OCI-LY7 (cell line): ENCODE measurements at regions not wholly inside any gene's neighbourhood (a gene's known extent, or its start where the extent isn't known, plus 50 kb on each side); places are given as distances from the start of the nearest gene placed in this dataset.

Source experiments
- BruUV-seq: library from RNA; stranded (reverse); fragments of 400-500 nt; replicated peaks from 2 replicates; lab custom pipeline; 2021; lab: Mats Ljungman, UMichigan
- CTCF ChIA-PET: fragments of 300-600 bp; sonication (Branson Sonifier 250); formaldehyde crosslinking; loops from one replicate; lab custom pipeline; 2022; ENCODE audit warnings: antibody characterized with exemption; ENCODE audit not compliant: unreplicated experiment; lab: Charles Lee
- POLR2A ChIA-PET: fragments of 300-600 bp; sonication (Branson Sonifier 250); formaldehyde crosslinking; loops from one replicate; lab custom pipeline; 2022; ENCODE audit warnings: antibody characterized with exemption; lab: Charles Lee
- DNase-seq: peaks from one replicate; pipeline ENCODE4 v3.0.0-alpha.2; 2015; ENCODE audit warnings: low spot score
- H2AFZ ChIP-seq: fragments of 200-600 bp; sonication (generic), shearing (Covaris generic); 2 replicates; pipeline ENCODE4 v1.6.1; 2014; ENCODE audit warnings: mild to moderate bottlenecking, antibody characterized with exemption, low read length, moderate library complexity
- H3K27ac ChIP-seq: fragments of 200-600 bp; sonication (generic); 2 replicates; pipeline ENCODE4 v1.5.1; 2014; ENCODE audit warnings: mixed run types, low read depth, mild to moderate bottlenecking, moderate library complexity, low read length, inconsistent platforms; ENCODE audit not compliant: poor library complexity, severe bottlenecking
- H3K36me3 ChIP-seq: fragments of 200-600 bp; sonication (generic); 2 replicates; pipeline ENCODE4 v1.6.1; 2014; ENCODE audit warnings: mild to moderate bottlenecking, antibody characterized with exemption, low read length, moderate library complexity, mixed read lengths; ENCODE audit not compliant: insufficient read depth
- H3K4me1 ChIP-seq: fragments of 200-600 bp; sonication (generic); 2 replicates; pipeline ENCODE4 v1.5.1; 2014; ENCODE audit warnings: mild to moderate bottlenecking, low read length; ENCODE audit not compliant: insufficient read depth, poor library complexity, severe bottlenecking
- H3K4me2 ChIP-seq: fragments of 200-600 bp; sonication (generic); 2 replicates; pipeline ENCODE4 v1.6.1; 2014; ENCODE audit warnings: mild to moderate bottlenecking, low read length
- H3K4me3 ChIP-seq: fragments of 200-600 bp; sonication (generic); 2 replicates; pipeline ENCODE4 v1.5.1; 2014; ENCODE audit warnings: mild to moderate bottlenecking, low read depth, low read length; ENCODE audit not compliant: poor library complexity, severe bottlenecking
- H3K79me2 ChIP-seq: fragments of 200-600 bp; sonication (generic); 2 replicates; pipeline ENCODE4 v1.6.1; 2016; ENCODE audit warnings: low read depth, mild to moderate bottlenecking, low read length, moderate library complexity, mixed read lengths; ENCODE audit not compliant: insufficient read depth
- H3K9me2 ChIP-seq: fragments of 200-600 bp; sonication (generic); 2 replicates; pipeline ENCODE4 v1.6.1; 2016; ENCODE audit warnings: mild to moderate bottlenecking, low read length, mixed read lengths; ENCODE audit not compliant: insufficient read depth
- H3K9me3 ChIP-seq: fragments of 200-600 bp; sonication (generic); 2 replicates; pipeline ENCODE4 v1.6.1; 2014; ENCODE audit warnings: mild to moderate bottlenecking, mixed run types, low read length, mixed read lengths
- H4K20me1 ChIP-seq: fragments of 200-600 bp; sonication (generic); 2 replicates; pipeline ENCODE4 v1.6.1; 2014; ENCODE audit warnings: mild to moderate bottlenecking, antibody characterized with exemption, low read length, moderate library complexity, mixed read lengths; ENCODE audit not compliant: insufficient read depth
- EZH2phosphoT487 ChIP-seq: fragments of 200-600 bp; sonication (generic); IDR thresholded peaks from 2 replicates; pipeline ENCODE4 v1.6.1; 2018; ENCODE audit warnings: low read depth, borderline replicate concordance, mild to moderate bottlenecking, mixed run types, antibody characterized with exemption, low read length, moderate library complexity, mixed read lengths
- intact Hi-C: fragments of 100-400 bp; cut with micrococcal nuclease; formaldehyde crosslinking; loops from one replicate; pipeline ENCODE4 v1.10.0; 2022; ENCODE audit not compliant: unreplicated experiment
- TF ChIP-seq, protein P1 (sequence below): fragments of 200-600 bp; sonication (generic); conservative IDR thresholded peaks from 2 replicates; pipeline ENCODE4 v1.5.1; 2014; ENCODE audit warnings: mild to moderate bottlenecking, antibody characterized with exemption, low read length, moderate library complexity, mixed read lengths

DNA sequence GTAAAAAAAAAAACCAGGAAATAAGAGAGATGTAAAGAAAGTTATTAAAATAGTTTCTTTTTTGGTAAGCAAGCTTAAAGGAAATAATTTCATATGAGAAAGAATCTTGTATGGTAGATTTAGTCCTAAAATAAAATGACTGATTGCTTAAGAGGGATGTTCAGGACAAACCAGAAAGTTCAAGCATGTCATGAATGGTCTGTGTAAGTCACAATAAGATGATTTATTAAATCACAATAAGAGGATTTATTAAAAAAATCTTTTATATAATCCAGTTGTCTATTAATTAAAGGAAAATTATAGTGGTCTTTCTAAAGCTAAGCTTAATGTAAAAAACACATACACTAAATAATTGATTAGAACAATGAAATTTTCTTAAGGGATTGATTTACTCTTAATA lies 91.8 kb upstream of the OR13F1 start:
- intact Hi-C loops: no loop called here
- DNase-seq: peak; percentile 38
- CTCF ChIA-PET: no interaction called here
- BruUV-seq: no TSS peak
- H3K9me2 ChIP-seq: no peaks in the 10 kb centered on the region
- TF ChIP-seq, protein P1, sequence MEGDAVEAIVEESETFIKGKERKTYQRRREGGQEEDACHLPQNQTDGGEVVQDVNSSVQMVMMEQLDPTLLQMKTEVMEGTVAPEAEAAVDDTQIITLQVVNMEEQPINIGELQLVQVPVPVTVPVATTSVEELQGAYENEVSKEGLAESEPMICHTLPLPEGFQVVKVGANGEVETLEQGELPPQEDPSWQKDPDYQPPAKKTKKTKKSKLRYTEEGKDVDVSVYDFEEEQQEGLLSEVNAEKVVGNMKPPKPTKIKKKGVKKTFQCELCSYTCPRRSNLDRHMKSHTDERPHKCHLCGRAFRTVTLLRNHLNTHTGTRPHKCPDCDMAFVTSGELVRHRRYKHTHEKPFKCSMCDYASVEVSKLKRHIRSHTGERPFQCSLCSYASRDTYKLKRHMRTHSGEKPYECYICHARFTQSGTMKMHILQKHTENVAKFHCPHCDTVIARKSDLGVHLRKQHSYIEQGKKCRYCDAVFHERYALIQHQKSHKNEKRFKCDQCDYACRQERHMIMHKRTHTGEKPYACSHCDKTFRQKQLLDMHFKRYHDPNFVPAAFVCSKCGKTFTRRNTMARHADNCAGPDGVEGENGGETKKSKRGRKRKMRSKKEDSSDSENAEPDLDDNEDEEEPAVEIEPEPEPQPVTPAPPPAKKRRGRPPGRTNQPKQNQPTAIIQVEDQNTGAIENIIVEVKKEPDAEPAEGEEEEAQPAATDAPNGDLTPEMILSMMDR: no peak
- no peak for TF ChIP-seq EZH2phosphoT487
- no peaks in the 10 kb centered on the region for H4K20me1 ChIP-seq
- H3K4me2 ChIP-seq: no peak overlapping the region
- H3K4me1 ChIP-seq: no peaks in the 10 kb centered on the region
- H3K79me2 ChIP-seq: no peaks in the 10 kb centered on the region
- peaks cover 23% of the 10 kb centered on the region; the same call in 1 of the 2 replicates for H3K9me3 ChIP-seq
- no peak overlapping the region for H3K27ac ChIP-seq
- POLR2A ChIA-PET: interaction anchor here (0.7 kb wide), 1 partner anchor 115 kb away, joined by 4 read pairs; no protein-coding TSS in a partner anchor
- no peak overlapping the region for H2AFZ ChIP-seq
- H3K4me3 ChIP-seq: no peak overlapping the region
- no peaks in the 10 kb centered on the region for H3K36me3 ChIP-seq

- no peaks in the 10 kb centered on the region for H3K36me3 ChIP-seq
- no peak overlapping the region for H2AFZ ChIP-seq
- H3K4me3 ChIP-seq: no peak overlapping the region
- no peak overlapping the region for H3K27ac ChIP-seq
- DNase-seq: no peak
- CTCF ChIA-PET: no interaction called here
- no peaks in the 10 kb centered on the region for H4K20me1 ChIP-seq
- no peak overlapping the region for H3K4me2 ChIP-seq
- H3K9me2 ChIP-seq: no peaks in the 10 kb centered on the region
- peaks cover 19% of the 10 kb centered on the region; the same call in 1 of the 2 replicates for H3K9me3 ChIP-seq
- BruUV-seq: no TSS peak
- intact Hi-C loops: no loop called here
- H3K79me2 ChIP-seq: no peaks in the 10 kb centered on the region
- H3K4me1 ChIP-seq: no peaks in the 10 kb centered on the region
- TF ChIP-seq, protein P1: no peak
- TF ChIP-seq EZH2phosphoT487: no peak
- POLR2A ChIA-PET: no interaction called here
Observed at GRCh38 chr9:104416470-104416869, 87.6 kb upstream of the OR13F1 start.

DNA sequence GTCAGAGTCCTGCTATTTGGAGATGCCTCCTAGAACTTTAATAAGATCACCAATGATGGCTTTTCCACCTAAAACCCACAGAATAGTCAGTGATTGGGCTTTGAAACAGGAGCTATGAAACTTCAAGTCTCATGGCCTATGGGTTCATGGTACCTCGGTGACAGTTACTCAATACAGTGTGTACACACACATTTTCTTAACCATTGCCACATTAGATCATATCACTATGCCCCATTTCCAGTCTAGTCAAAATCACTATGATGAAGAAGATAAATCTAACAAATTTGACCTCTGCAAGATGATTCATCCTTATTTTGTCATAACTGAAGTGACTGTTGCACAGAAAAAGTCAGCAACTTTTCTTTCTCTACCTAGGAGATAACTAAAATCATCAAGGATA lies 86.8 kb upstream of the OR13F1 start:
- Histone ChIP-seq H4K20me1 (no peaks in the 10 kb centered on the region), H3K9me2 (no peaks in the 10 kb centered on the region), H3K4me3 (no peak overlapping the region), H3K79me2 (no peaks in the 10 kb centered on the region), H3K4me2 (no peak overlapping the region), H3K36me3 (no peaks in the 10 kb centered on the region), H3K9me3 (peaks cover 13% of the 10 kb centered on the region; the same call in 1 of the 2 replicates), H3K4me1 (no peaks in the 10 kb centered on the region), H2AFZ (no peak overlapping the region), H3K27ac (no peak overlapping the region)
- no TSS peak for BruUV-seq
- TF ChIP-seq, protein P1: no peak
- TF ChIP-seq EZH2phosphoT487: no peak
- DNase-seq: no peak
- intact Hi-C loops: no loop called here
- ChIA-PET POLR2A (no interaction called here), CTCF (no interaction called here)
